ENCODE measurements at regions not wholly inside any gene's neighbourhood (a gene's known extent, or its start where the extent isn't known, plus 50 kb on each side); places are given as distances from the start of the nearest gene placed in this dataset.
A peak's percentile ranks its signal among the peaks of the same experiment; 100 is the strongest.

- TF ChIP-seq CTCF (IDR thresholded peaks at IDR 0.05; ENCODE audit: borderline replicate concordance, extremely low read depth, low read length, poor library complexity, severe bottlenecking) (peak; percentile 42), EZH2 (IDR thresholded peaks at IDR 0.05; ENCODE audit: borderline replicate concordance, low read depth, low read length, severe bottlenecking) (no peak)
These were observed 835.7 kb downstream of the CDY2B start for GRCh38 chrY:17044272-17044671.

Measured in DND-41 (cell line).